Endothelial cell (in vitro differentiated cells): ENCODE measurements at regions not wholly inside any gene's neighbourhood (a gene's known extent, or its start where the extent isn't known, plus 50 kb on each side); places are given as distances from the start of the nearest gene placed in this dataset.
A peak's percentile ranks its signal among the peaks of the same experiment; 100 is the strongest.

Experiments used
- DNase-seq: peaks from one replicate; pipeline ENCODE4 v3.0.0; 2021; ENCODE audit warnings: low spot score
- H3K27ac Mint-ChIP-seq: one replicate; pipeline ENCODE4 v1.8.0; 2021; ENCODE audit warnings: mixed read lengths, inconsistent platforms; ENCODE audit not compliant: unreplicated experiment
- H3K27me3 Mint-ChIP-seq: one replicate; pipeline ENCODE4 v1.8.0; 2021; ENCODE audit warnings: mild to moderate bottlenecking, moderate library complexity, mixed read lengths, inconsistent platforms; ENCODE audit not compliant: unreplicated experiment
- H3K36me3 Mint-ChIP-seq: one replicate; pipeline ENCODE4 v1.8.0; 2021; ENCODE audit warnings: mild to moderate bottlenecking, low read depth, mixed read lengths, inconsistent platforms; ENCODE audit not compliant: unreplicated experiment
- H3K4me1 Mint-ChIP-seq: one replicate; pipeline ENCODE4 v1.8.0; 2021; ENCODE audit warnings: mild to moderate bottlenecking, mixed read lengths, inconsistent platforms; ENCODE audit not compliant: unreplicated experiment
- H3K4me3 Mint-ChIP-seq: one replicate; pipeline ENCODE4 v1.8.0; 2021; ENCODE audit warnings: mild to moderate bottlenecking, mixed read lengths, inconsistent platforms; ENCODE audit not compliant: unreplicated experiment
- H3K9me3 Mint-ChIP-seq: one replicate; pipeline ENCODE4 v1.8.0; 2021; ENCODE audit warnings: mixed read lengths, inconsistent platforms; ENCODE audit not compliant: unreplicated experiment
- TF ChIP-seq, protein P1 (sequence below): fragments of 200-600 bp; sonication (generic); IDR thresholded peaks from one replicate; pipeline ENCODE4 v1.5.0; 2021; ENCODE audit warnings: antibody characterized with exemption; ENCODE audit not compliant: unreplicated experiment

DNA sequence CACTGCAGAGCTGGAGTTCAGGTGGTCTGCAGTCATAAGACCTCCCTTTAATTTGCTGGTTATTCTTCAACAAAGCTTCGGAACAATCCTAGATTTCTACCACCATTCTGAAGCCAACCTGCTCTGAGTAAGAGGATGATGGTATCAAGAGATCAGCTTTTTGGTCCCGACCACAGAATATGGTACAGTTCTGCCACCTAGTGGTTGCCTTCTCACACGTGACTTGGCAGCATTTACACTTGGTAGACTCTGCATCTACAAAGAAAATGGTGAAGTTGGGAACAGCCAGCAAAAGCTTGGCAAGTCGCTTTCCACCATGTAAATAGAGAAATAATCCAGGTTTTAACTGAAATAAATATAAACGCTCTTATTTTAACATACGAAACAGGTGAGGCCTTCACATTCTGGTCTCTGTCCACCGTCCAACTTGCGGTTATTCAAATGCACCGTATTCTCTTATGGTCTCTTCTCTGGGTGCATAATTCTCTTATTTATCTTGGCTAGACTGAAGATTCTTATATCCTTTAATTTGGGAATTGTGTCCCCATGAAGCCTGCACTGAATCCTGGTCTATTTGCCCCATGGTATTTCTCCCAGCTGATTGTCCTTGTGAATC, 173.9 kb upstream of the GRM3 start:
- TF ChIP-seq, protein P1, sequence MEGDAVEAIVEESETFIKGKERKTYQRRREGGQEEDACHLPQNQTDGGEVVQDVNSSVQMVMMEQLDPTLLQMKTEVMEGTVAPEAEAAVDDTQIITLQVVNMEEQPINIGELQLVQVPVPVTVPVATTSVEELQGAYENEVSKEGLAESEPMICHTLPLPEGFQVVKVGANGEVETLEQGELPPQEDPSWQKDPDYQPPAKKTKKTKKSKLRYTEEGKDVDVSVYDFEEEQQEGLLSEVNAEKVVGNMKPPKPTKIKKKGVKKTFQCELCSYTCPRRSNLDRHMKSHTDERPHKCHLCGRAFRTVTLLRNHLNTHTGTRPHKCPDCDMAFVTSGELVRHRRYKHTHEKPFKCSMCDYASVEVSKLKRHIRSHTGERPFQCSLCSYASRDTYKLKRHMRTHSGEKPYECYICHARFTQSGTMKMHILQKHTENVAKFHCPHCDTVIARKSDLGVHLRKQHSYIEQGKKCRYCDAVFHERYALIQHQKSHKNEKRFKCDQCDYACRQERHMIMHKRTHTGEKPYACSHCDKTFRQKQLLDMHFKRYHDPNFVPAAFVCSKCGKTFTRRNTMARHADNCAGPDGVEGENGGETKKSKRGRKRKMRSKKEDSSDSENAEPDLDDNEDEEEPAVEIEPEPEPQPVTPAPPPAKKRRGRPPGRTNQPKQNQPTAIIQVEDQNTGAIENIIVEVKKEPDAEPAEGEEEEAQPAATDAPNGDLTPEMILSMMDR, result peak; percentile 93
- no peaks in the 10 kb centered on the region for H3K27me3 Mint-ChIP-seq
- no peak overlapping the region for H3K4me3 Mint-ChIP-seq

DNA sequence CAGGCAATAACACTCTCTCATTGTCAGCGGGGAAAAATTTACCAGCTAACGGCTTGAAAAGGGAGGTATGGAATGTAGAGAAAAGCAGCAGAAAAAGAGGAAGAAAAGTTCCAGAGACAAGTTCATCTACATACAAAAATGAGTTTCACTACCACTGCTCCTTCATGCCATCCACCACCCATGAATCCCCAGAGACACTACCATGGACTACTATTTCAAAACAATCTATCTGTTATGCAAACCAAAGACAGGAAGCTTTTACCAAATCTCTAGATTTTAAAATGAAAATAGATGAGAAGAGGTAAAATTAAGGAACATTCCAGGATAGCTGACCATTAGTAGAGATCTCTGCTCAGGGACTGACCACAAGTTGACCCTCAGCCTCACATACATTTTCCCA, 189.0 kb upstream of the GRM3 start:
- Mint-ChIP-seq H3K4me1 (no peaks in the 10 kb centered on the region), H3K9me3 (no peaks in the 10 kb centered on the region), H3K27ac (no peak overlapping the region), H3K4me3 (no peak overlapping the region), H3K27me3 (no peaks in the 10 kb centered on the region), H3K36me3 (no peaks in the 10 kb centered on the region)
- TF ChIP-seq, protein P1, result no peak
- no peak for DNase-seq

More for the DNA sequence above, 173.9 kb upstream of the GRM3 start:
- peak; percentile 82 for DNase-seq
- Mint-ChIP-seq H3K36me3 (no peaks in the 10 kb centered on the region), H3K9me3 (no peaks in the 10 kb centered on the region), H3K4me1 (no peaks in the 10 kb centered on the region), H3K27ac (no peak overlapping the region)

DNA sequence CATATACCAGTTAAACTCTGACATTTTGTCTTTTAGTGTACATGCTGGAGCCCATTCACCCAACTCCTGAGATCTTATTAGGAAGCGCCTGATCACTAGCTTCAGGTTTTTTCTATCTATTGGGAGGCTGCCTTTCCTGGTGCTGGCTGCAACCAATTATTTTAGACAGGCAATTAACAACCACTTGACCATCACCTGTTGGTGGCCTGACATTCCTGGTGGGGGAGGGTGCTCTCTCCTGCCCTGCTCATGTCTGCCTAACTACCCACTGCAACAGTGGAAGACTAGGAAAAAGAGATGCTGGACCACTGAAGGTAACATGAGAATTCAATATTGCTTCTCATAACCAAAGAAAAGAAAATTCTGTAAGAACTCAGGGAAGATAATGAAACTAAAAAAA, 190.3 kb upstream of the GRM3 start:
- TF ChIP-seq, protein P1, result no peak
- no peak for DNase-seq
- no peak overlapping the region for H3K4me3 Mint-ChIP-seq
- no peaks in the 10 kb centered on the region for H3K27me3 Mint-ChIP-seq
- no peaks in the 10 kb centered on the region for H3K36me3 Mint-ChIP-seq
- H3K9me3 Mint-ChIP-seq, result no peaks in the 10 kb centered on the region
- no peak overlapping the region for H3K27ac Mint-ChIP-seq
- H3K4me1 Mint-ChIP-seq, result no peaks in the 10 kb centered on the region

DNA sequence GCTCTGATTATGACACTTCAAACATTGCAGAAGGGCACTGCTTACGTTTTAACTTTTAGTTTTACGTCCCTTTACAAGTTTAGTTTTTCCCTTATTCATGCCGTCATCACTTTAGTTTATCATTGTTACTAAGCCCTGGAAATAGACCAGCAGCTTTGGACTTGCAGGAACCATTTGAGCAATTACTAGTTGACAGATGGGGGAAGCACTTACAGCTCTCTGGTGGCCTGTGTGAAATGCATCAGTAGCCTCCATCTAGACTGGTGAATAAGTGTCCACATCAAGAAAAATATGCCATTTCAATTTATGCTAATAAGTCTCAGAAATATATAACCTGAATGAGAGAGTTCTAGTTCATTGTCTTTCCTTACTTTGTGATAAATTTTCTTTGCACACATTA, 194.9 kb upstream of the GRM3 start:
- Mint-ChIP-seq H3K27ac (no peak overlapping the region), H3K9me3 (no peaks in the 10 kb centered on the region), H3K4me3 (no peak overlapping the region), H3K27me3 (no peaks in the 10 kb centered on the region), H3K36me3 (no peaks in the 10 kb centered on the region), H3K4me1 (no peaks in the 10 kb centered on the region)
- DNase-seq, result no peak
- TF ChIP-seq, protein P1, result no peak

DNA sequence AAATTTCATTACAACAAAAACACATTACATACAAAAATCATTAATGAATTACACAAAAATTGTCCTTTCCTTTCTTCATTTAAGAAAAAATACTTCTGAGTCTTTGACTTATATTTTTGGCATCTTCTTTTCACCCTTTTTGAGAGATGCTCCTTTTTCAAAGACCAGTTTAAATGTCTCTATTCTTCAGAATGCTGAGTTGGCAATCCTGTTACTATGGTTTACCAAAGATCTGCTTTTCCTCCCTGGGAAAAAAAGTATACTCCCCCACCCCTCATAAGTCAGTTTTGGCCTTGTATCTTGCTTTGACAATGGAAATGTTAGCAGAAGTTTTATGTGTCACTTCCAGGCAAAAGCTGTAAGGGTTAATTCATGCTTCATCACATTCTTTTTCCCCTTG, 198.4 kb upstream of the GRM3 start:
- H3K4me1 Mint-ChIP-seq, result no peaks in the 10 kb centered on the region
- H3K27me3 Mint-ChIP-seq, result no peaks in the 10 kb centered on the region
- no peak overlapping the region for H3K4me3 Mint-ChIP-seq
- H3K9me3 Mint-ChIP-seq, result no peaks in the 10 kb centered on the region
- TF ChIP-seq, protein P1, result no peak
- H3K36me3 Mint-ChIP-seq, result no peaks in the 10 kb centered on the region
- DNase-seq, result no peak
- no peak overlapping the region for H3K27ac Mint-ChIP-seq
